K562 (cell line): ENCODE measurements at regions not wholly inside any gene's neighbourhood (a gene's known extent, or its start where the extent isn't known, plus 50 kb on each side); places are given as distances from the start of the nearest gene placed in this dataset.

Experiments used
- ATF3 ChIP-seq, 2 experiments: fragments of 450-650 bp in 1 of 2; sonication (generic) in 1 of 2; formaldehyde crosslinking in 1 of 2; IDR thresholded peaks in 1 of 2; conservative IDR thresholded peaks in 1 of 2; 2 replicates each; pipeline versions ENCODE4 v1.6.1 to v1.8.1; 2016 to 2023; ENCODE audit warnings: mild to moderate bottlenecking in 2 of 2, moderate library complexity in 2 of 2, inconsistent platforms in 1 of 2, missing genetic modification reagents in 1 of 2
- CC2D1A ChIP-seq: fragments of 450-650 bp; IDR thresholded peaks from 2 replicates; pipeline ENCODE4 v1.6.1; 2017; ENCODE audit warnings: mild to moderate bottlenecking
- CTBP1 ChIP-seq: fragments of 450-650 bp; IDR thresholded peaks from 2 replicates; pipeline ENCODE4 v1.6.1; 2016; ENCODE audit warnings: borderline replicate concordance
- ETV1 ChIP-seq: fragments of 450-650 bp; conservative IDR thresholded peaks from 2 replicates; pipeline ENCODE4 v1.6.1; 2016; ENCODE audit warnings: missing genetic modification characterization, control low read depth, low read depth, missing compliant biosample characterization
- EWSR1 ChIP-seq: fragments of 450-650 bp; IDR thresholded peaks from 2 replicates; pipeline ENCODE4 v1.6.1; 2018; ENCODE audit warnings: borderline replicate concordance, mild to moderate bottlenecking, low read depth, moderate library complexity; ENCODE audit not compliant: partially characterized antibody
- EZH2 ChIP-seq: IDR thresholded peaks from 2 replicates; pipeline ENCODE4 v1.6.1; 2012; ENCODE audit warnings: low read depth, mild to moderate bottlenecking, inconsistent platforms, low read length, borderline replicate concordance
- MYBL2 ChIP-seq, 2 experiments: fragments of 450-650 bp in 1 of 2; sonication (generic) in 1 of 2; formaldehyde crosslinking in 1 of 2; IDR thresholded peaks; 2 replicates each; pipeline versions ENCODE4 v1.6.1 to v1.8.1; 2017 to 2022; ENCODE audit warnings: borderline replicate concordance in 1 of 2, inconsistent platforms in 1 of 2, low read depth in 1 of 2, mild to moderate bottlenecking in 1 of 2, missing genetic modification reagents in 1 of 2, moderate library complexity in 1 of 2
- PRPF4 ChIP-seq: fragments of 200-400 bp; formaldehyde crosslinking; IDR thresholded peaks from one replicate; pipeline ENCODE4 v1.6.1; 2017; ENCODE audit warnings: low read length, low read depth, mild to moderate bottlenecking; ENCODE audit not compliant: insufficient read depth, poor library complexity, severe bottlenecking
- SMARCE1 ChIP-seq: fragments of 450-650 bp; IDR thresholded peaks from 2 replicates; pipeline ENCODE4 v1.7.1; 2016; ENCODE audit warnings: mild to moderate bottlenecking
- SUPT5H ChIP-seq: fragments of 450-650 bp; IDR thresholded peaks from 2 replicates; pipeline ENCODE4 v1.6.1; 2016
- TSHZ1 ChIP-seq: fragments of 250-450 bp; sonication (Bioruptor Pico); IDR thresholded peaks from 2 replicates; pipeline ENCODE4 v1.4.0; 2020; ENCODE audit warnings: mild to moderate bottlenecking, moderate library complexity
- ZBTB2 ChIP-seq: fragments of 450-650 bp; IDR thresholded peaks from 2 replicates; pipeline ENCODE4 v1.6.1; 2016; ENCODE audit warnings: antibody characterized with exemption
- ZNF592 ChIP-seq: fragments of 450-650 bp; IDR thresholded peaks from 2 replicates; pipeline ENCODE4 v1.6.1; 2017; ENCODE audit warnings: antibody characterized with exemption, mild to moderate bottlenecking
- TF ChIP-seq, protein P1 (sequence below): fragments of 450-650 bp; formaldehyde crosslinking; conservative IDR thresholded peaks from 2 replicates; pipeline ENCODE4 v1.4.0; 2022; ENCODE audit warnings: mild to moderate bottlenecking, missing genetic modification characterization

DNA sequence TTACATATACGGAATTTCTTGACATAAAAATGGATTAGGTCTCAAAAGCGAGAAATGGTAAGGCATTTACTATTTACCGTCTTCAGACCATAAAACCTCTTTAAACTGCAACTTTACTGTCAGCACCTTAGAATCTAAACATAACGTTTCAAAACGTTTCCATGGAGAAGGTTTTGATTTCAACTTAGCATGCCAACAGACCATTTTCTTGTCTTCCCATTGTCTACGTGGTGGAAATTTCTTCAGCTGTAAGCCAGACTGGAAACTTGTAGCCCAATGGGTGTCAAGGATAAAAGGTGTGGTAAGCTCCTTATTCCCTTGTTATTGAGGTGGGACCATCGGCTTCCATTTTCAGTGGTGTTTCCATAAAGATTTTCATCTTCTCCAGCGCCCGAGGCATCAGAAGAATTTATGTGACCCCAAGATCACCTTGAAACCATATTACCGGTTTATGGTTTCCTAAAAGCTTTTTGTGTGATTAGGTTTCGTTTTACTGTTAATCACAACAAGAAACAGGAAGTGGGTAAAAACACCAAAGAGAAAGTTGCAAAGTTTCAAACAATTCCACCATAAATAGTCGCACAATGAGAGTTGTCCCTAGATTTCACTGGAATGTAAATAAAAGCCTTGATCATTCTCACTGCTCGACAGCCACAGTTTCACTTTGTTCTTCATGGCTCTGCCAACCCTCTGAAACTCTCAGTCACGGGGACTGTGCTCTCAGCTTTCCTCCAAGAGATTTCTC is 63.0 kb upstream of the CD2AP start (continued):
- no peak for TF ChIP-seq EZH2
- 0 out of 2 replicates have a peak, but pooled peaks have one; percentile 20 for TF ChIP-seq CTBP1
- 0 out of 2 replicates have a peak, but pooled peaks have one; percentile 12 for TF ChIP-seq CC2D1A
- TF ChIP-seq TSHZ1 (CRISPR knock-in tag) = no peak
- peak; percentile 62; the same call in 1 of the 2 replicates for TF ChIP-seq ZNF592
- 0 out of 2 replicates have a peak, but pooled peaks have one; percentile 16 for TF ChIP-seq SMARCE1
- no peak for TF ChIP-seq PRPF4
- no peak for TF ChIP-seq MYBL2 (IDR thresholded peaks at IDR 0.05; ENCODE audit: low read depth)
- no peak for TF ChIP-seq MYBL2 (CRISPR knock-in tag; IDR thresholded peaks at IDR 0.05; ENCODE audit: borderline replicate concordance)
- TF ChIP-seq, protein P1, sequence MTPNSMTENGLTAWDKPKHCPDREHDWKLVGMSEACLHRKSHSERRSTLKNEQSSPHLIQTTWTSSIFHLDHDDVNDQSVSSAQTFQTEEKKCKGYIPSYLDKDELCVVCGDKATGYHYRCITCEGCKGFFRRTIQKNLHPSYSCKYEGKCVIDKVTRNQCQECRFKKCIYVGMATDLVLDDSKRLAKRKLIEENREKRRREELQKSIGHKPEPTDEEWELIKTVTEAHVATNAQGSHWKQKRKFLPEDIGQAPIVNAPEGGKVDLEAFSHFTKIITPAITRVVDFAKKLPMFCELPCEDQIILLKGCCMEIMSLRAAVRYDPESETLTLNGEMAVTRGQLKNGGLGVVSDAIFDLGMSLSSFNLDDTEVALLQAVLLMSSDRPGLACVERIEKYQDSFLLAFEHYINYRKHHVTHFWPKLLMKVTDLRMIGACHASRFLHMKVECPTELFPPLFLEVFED = no peak
- TF ChIP-seq ETV1 (tag) = peak; percentile 29; the same call in 1 of the 2 replicates
- TF ChIP-seq ZBTB2 = peak; percentile 60; the same call in 1 of the 2 replicates
- no peak for TF ChIP-seq EWSR1
- 0 out of 2 replicates have a peak, but pooled peaks have one; percentile 23 for TF ChIP-seq SUPT5H
- TF ChIP-seq ATF3 (IDR thresholded peaks at IDR 0.05) = no peak
- TF ChIP-seq ATF3 (CRISPR knock-in tag; conservative IDR thresholded peaks at IDR 0.05) = no peak
